Vagina (tissue), 2 donors: ENCODE measurements at regions not wholly inside any gene's neighbourhood (a gene's known extent, or its start where the extent isn't known, plus 50 kb on each side); places are given as distances from the start of the nearest gene placed in this dataset.
"Not testable (repeated sequence)": the region's sequence is repeated elsewhere in the genome, so short reads cannot be mapped to it uniquely, and the experiment has no call there.

Experiments
- DNase-seq, 2 donors: peaks; one replicate each; pipeline ENCODE4 v3.0.0-alpha.2; 2017; ENCODE audit errors: extremely low spot score in 2 of 2
- H3K27ac ChIP-seq: fragments of 200-600 bp; sonication (generic); one replicate; pipeline ENCODE4 v1.5.1; 2019
- H3K27me3 ChIP-seq: fragments of 200-600 bp; sonication (generic); one replicate; pipeline ENCODE4 v1.5.1; 2019
- H3K36me3 ChIP-seq, 2 donors: fragments of 200-600 bp; sonication (generic); one replicate each; pipeline ENCODE4 v1.5.1; 2017 to 2019
- H3K4me1 ChIP-seq: fragments of 200-600 bp; sonication (generic); one replicate; pipeline ENCODE4 v1.5.1; 2019
- H3K4me3 ChIP-seq, 2 donors: fragments of 200-600 bp; sonication (generic); 1 replicate in 1 of 2; 2 replicates in 1 of 2; pipeline ENCODE4 v1.5.1; 2016 to 2019
- H3K9me3 ChIP-seq: fragments of 200-600 bp; sonication (generic); one replicate; pipeline ENCODE4 v1.5.1; 2019
- CTCF ChIP-seq, 3 experiments: fragments of 450-650 bp in 2 of 3; fragments of 200-600 bp in 1 of 3; sonication (generic) in 1 of 3; IDR thresholded peaks; one replicate each; pipeline ENCODE4 v1.5.1; 2017 to 2019; ENCODE audit warnings: antibody characterized with exemption in 3 of 3, mild to moderate bottlenecking in 2 of 3, moderate library complexity in 2 of 3
- POLR2A ChIP-seq, 2 donors: fragments of 450-650 bp; IDR thresholded peaks; one replicate each; pipeline ENCODE4 v1.6.1; 2017; ENCODE audit warnings: antibody characterized with exemption in 2 of 2, mild to moderate bottlenecking in 2 of 2, moderate library complexity in 2 of 2
- POLR2AphosphoS5 ChIP-seq, 2 donors: sonication (generic); formaldehyde crosslinking; IDR thresholded peaks; one replicate each; pipeline ENCODE4 v1.9.0; 2017; ENCODE audit warnings: antibody characterized with exemption in 2 of 2, mild to moderate bottlenecking in 2 of 2, low read depth in 1 of 2; ENCODE audit not compliant: insufficient read depth in 1 of 2
- intact Hi-C: fragments of 100-400 bp; cut with DNase I; formaldehyde crosslinking; loops from one replicate; pipeline ENCODE4 v1.15.1; 2023

- DNase-seq: no peak
- Histone ChIP-seq H3K27ac (no peak overlapping the region), H3K4me3 (no peak overlapping the region), H3K9me3 (no peaks in the 10 kb centered on the region), H3K4me1 (no peaks in the 10 kb centered on the region), H3K27me3 (no peaks in the 10 kb centered on the region), H3K36me3 (no peaks in the 10 kb centered on the region)
- intact Hi-C loops: no loop called here
- no peak for TF ChIP-seq POLR2AphosphoS5 (IDR thresholded peaks at IDR 0.05; ENCODE audit: insufficient read depth in 1 of 2, low read depth in 1 of 2)
- TF ChIP-seq CTCF (IDR thresholded peaks at IDR 0.05): no peak
- TF ChIP-seq POLR2A (IDR thresholded peaks at IDR 0.05): no peak
These were observed 56.1 kb downstream of the GPR85 start for GRCh38 chr7:113030489-113030888.

GRCh38 chr7:113026941-113027340, 59.7 kb downstream of the GPR85 start:
- no peak for DNase-seq
- Histone ChIP-seq H3K27ac (no peak overlapping the region), H3K4me1 (no peaks in the 10 kb centered on the region), H3K36me3 (no peaks in the 10 kb centered on the region), H3K4me3 (no peak overlapping the region), H3K27me3 (no peaks in the 10 kb centered on the region), H3K9me3 (no peaks in the 10 kb centered on the region)
- no peak for TF ChIP-seq POLR2A (IDR thresholded peaks at IDR 0.05)
- intact Hi-C loops: no loop called here

- H3K36me3 ChIP-seq, H3K27me3 ChIP-seq, H3K9me3 ChIP-seq, DNase-seq, H3K4me3 ChIP-seq, H3K27ac ChIP-seq, intact Hi-C loops, H3K4me1 ChIP-seq: not testable (repeated sequence)
These were observed 69.3 kb downstream of the GPR85 start for GRCh38 chr7:113017144-113017857.

GRCh38 chr7:113015034-113015645, 71.5 kb downstream of the GPR85 start:
- DNase-seq: no peak
- intact Hi-C loops: no loop called here
- no peaks in the 10 kb centered on the region for H3K36me3 ChIP-seq

GRCh38 chr7:113013761-113014449, 72.7 kb downstream of the GPR85 start:
- no peak for DNase-seq
- Histone ChIP-seq H3K27ac (no peak overlapping the region), H3K4me3 (no peak overlapping the region), H3K4me1 (no peaks in the 10 kb centered on the region), H3K9me3 (no peaks in the 10 kb centered on the region), H3K27me3 (no peaks in the 10 kb centered on the region), H3K36me3 (no peaks in the 10 kb centered on the region)
- TF ChIP-seq POLR2AphosphoS5 (IDR thresholded peaks at IDR 0.05; ENCODE audit: insufficient read depth in 1 of 2, low read depth in 1 of 2) (no peak), POLR2A (IDR thresholded peaks at IDR 0.05) (no peak), CTCF (IDR thresholded peaks at IDR 0.05) (no peak)
- intact Hi-C loops: no loop called here

More at GRCh38 chr7:113015034-113015645, 71.5 kb downstream of the GPR85 start:
- Histone ChIP-seq H3K9me3 (no peaks in the 10 kb centered on the region), H3K4me1 (no peaks in the 10 kb centered on the region), H3K27ac (no peak overlapping the region), H3K27me3 (no peaks in the 10 kb centered on the region), H3K4me3 (no peak overlapping the region)
- TF ChIP-seq POLR2A (IDR thresholded peaks at IDR 0.05) (no peak), CTCF (IDR thresholded peaks at IDR 0.05) (no peak), POLR2AphosphoS5 (IDR thresholded peaks at IDR 0.05; ENCODE audit: insufficient read depth in 1 of 2, low read depth in 1 of 2) (no peak)

- H3K4me1 ChIP-seq, intact Hi-C loops: not testable (repeated sequence)
These were observed 73.8 kb downstream of the GPR85 start for GRCh38 chr7:113012862-113013261.

More at GRCh38 chr7:113012862-113013261, 73.8 kb downstream of the GPR85 start:
- H3K27me3 ChIP-seq, H3K4me3 ChIP-seq, H3K36me3 ChIP-seq, H3K27ac ChIP-seq, DNase-seq, H3K9me3 ChIP-seq: not testable (repeated sequence)
